ENCODE measurements at regions not wholly inside any gene's neighbourhood (a gene's known extent, or its start where the extent isn't known, plus 50 kb on each side); places are given as distances from the start of the nearest gene placed in this dataset.

- TF ChIP-seq SUZ12 (IDR thresholded peaks at IDR 0.05; ENCODE audit: low read length) (no peak), CTCF (IDR thresholded peaks at IDR 0.05; ENCODE audit: control extremely low read depth in 1 of 3, insufficient read depth in 1 of 3, low read depth in 1 of 3, low read length in 3 of 3) (no peak), POLR2A (IDR thresholded peaks at IDR 0.05; ENCODE audit: control extremely low read depth in 1 of 2, low read depth in 2 of 2, low read length in 2 of 2) (no peak)
Measured at GRCh38 chr15:46577767-46578166, 942.9 kb downstream of the SQOR start.

Data from H1 (cell line).